GM19035 (cell line): ENCODE measurements at regions not wholly inside any gene's neighbourhood (a gene's known extent, or its start where the extent isn't known, plus 50 kb on each side); places are given as distances from the start of the nearest gene placed in this dataset.
"Not testable (repeated sequence)": the region's sequence is repeated elsewhere in the genome, so short reads cannot be mapped to it uniquely, and the experiment has no call there.

Experiments
- ATAC-seq: cut with Tn5 transposase; IDR thresholded peaks from one replicate; pipeline ENCODE4 v1.9.1; 2021; ENCODE audit not compliant: unreplicated experiment

- no peak for ATAC-seq
Measured at GRCh38 chr13:59425211-59425741, 738.5 kb downstream of the DIAPH3 start.

- no peak for ATAC-seq
Measured at GRCh38 chr13:59435024-59435423, 728.7 kb downstream of the DIAPH3 start.

GRCh38 chr13:59437544-59438301 is 726.0 kb downstream of the DIAPH3 start:
- no peak for ATAC-seq

DNA sequence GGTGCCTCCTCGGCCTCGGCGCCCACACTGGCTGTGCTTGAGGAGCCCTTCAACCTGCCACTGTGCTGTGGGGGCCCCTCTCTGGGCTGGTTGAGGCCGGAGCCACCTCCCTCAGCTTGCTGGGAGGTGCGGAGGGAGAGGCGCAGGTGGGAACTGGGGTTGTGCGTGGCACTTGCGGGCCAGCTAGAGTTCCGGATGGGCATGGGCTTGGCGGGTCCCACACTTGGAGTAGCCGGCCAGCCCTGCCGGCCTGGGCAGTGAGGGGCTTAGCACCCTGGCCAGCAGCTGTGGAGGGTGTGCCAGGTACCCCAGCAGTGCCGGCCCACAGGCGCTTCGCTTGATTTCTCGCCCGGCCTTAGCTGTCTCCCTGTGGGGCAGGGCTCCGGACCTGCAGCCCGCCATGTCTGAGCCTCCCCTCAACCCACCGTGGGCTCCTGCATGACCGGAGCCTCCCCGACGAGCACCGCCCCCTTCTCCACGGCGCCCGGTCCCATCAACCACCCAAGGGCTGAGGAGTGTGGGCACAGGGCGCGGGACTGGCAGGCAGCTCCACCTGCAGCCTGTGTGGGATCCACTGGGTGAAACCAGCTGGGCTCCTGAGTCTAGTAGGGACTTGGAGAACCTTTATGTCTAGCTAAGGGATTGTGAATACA is 723.8 kb downstream of the DIAPH3 start:
- no peak for ATAC-seq

DNA sequence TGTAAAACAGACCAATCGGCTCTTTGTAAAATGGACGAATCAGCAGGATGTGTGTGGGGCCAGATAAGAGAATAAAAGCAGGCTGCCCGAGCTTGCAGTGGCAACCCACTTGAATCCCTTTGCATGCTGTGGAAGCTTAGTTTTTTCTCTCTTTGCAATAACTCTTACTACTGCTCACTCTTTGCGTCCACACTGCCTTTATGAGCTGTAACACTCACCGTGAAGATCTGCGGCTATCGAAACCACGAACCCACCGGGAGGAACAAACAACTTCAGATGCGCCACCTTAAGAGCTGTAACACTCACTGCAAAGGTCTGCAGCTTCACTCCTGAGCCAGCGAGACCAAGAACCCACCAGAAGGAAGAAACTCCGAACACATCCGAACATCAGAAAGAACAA is 722.7 kb downstream of the DIAPH3 start:
- ATAC-seq = not testable (repeated sequence)

DNA sequence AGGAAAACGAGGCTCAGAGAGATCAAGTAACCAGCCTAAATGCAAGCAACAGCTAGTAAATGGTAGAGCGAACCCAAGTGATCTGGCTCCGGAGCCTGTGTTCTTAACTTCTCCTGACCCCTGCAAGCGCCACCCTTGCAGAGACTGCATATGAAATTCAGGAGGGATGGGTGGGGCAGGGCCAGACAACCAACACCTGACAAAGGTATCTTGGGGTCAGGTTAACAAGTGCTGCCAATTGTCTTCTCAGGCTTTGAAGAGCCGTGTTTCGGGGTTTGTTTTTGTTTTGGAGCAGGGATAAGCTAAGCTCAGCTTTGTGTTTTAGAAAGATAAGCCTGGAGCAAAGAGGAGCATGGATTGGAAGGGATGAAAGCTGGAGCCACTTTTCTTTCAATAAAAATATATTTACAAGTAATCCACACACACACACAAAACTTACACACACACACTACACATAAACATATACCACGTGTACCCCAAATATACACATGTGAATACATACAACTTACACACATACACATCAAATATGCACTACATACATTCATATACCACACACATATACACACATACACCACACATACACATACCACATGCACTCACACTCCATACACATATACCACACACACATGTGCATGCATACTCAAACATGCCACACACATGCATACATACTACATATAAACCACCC is 722.0 kb downstream of the DIAPH3 start:
- ATAC-seq = no peak

DNA sequence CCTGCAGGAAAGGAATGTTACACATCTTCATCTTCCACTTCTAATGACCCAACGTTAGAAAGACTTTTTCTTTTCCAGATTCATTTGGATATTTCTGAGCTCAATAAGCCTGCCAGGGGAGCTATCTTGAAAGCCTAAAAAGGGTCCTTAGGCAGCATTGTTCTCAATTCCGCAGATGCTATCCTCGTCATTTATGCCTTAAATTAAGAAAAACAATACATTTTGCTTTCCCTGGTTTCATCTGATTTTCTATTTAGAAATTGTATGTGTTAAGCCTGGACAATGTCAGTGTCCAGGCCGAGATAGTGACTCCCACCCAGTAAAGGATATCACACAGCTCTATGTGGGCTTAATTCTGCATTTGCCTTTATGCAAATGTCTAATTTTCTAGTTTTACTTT is 721.3 kb downstream of the DIAPH3 start:
- ATAC-seq = no peak

DNA sequence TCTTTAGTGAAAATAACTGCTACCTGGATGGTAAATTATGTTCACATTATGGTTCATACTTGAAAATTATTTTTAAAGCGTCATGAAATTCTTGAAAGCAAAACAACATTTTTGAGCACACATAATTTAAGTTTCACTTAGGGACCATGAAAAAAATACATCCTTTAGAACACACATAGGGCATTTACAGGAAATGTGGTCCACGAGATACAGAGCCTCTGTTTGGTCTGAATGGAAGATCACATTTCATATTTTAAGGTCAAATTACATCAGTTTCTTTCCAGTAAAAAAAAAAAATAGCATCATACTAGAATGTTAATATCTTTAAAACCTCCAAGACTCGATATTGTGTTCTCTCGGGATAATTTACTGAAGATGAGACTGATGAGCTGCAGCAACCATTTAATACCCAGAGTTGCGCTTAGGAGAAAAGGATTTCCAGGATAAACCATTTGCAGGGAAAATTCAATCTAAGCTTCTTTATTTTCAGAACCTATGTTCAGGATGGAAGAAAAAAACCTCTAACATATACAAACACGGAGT is 720.7 kb downstream of the DIAPH3 start:
- ATAC-seq = no peak

GRCh38 chr13:59444210-59444857 is 719.4 kb downstream of the DIAPH3 start:
- ATAC-seq = no peak

DNA sequence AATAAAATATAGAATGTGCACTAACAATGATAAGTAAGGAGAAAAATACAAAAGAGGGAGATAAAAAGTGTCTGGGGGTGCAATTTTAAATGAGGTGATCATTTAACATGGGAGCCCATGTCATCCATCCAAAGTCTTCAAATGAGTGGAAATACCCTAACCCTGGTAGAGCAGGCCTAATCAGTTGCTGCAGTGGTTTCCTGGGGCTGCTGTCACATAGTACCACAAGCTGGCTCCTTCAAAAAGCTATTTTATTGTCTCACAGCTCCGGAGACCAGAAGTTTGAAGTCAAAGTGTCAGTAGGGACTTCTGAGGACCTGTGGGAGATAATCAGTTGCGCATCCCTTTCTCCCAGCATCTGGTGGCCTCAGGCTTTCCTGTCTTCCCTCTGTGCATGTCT is 717.9 kb downstream of the DIAPH3 start:
- ATAC-seq = no peak

DNA sequence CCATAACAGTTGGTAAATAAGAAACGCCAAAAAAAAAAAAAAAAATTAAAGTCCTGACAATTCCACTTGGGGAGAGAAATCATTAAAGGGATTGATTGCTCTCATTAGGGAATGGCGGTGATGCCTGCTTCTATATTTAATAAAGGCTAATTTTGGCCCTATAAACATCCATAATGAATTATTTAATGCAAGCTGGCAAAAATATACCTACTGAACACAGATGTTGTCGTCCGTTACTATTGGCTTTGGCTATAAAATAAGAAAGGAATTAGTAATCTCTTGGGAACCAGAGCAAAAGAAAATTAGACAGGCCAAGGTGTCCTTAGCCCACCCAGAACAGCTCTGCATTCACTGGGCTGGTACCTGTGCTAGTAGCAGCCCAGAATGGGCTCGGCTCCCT is 717.3 kb downstream of the DIAPH3 start:
- ATAC-seq = no peak

DNA sequence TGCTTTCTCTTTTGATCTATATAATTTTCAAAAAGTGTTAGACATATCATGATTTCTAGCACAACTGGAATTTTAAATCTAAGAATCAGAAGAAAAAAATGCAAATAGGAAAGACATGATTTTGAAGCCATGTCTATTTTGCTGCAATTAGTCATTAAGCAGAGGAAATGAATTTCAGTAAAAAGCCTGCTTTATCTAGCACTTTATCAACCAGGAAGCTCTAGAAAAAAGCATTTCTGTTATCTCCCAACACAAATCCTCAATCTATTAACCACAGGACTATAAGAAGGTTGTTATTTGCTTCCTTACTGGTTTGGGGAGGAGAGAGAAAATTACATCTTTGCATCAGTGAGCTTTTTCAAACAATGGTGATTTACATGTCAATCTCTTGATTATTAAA is 716.7 kb downstream of the DIAPH3 start:
- no peak for ATAC-seq

GRCh38 chr13:59447846-59448620 is 715.7 kb downstream of the DIAPH3 start:
- no peak for ATAC-seq

DNA sequence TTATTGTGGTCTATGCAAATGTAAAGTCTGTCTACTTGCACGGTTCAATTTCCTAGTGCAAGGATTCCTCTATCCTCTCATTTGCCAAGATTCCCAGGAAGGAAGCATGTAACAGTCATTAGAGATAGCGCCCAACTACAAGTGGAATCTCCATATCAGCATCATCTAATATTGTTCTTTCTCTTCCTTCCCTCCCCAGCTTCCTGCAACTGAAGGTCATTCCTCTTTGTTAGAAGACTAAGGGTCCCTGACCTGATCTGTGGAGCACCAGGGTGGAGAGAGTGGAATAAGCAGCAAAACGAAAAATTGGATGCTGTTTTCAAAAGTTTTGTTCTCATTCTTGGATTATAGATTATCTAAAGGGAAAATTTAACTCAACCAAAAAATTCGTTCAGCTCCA is 714.0 kb downstream of the DIAPH3 start:
- ATAC-seq = no peak

DNA sequence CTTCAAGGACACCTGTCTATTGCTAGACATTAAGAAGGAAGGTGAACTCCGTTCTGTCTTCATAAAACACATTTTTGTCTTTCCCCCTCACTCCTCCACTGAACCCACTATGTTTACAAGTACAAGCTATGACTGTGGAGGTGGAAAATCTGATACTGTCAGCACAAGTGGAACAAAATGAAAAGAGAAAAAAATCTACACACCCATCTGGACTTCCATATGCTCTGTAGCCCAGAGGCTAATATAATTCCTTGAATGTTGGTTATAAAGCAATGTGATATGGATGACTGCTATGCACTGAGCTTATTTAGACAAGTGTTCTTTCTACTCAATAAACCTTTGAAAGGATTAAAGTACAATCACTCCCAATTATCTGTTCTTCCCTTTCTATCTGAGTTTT is 713.5 kb downstream of the DIAPH3 start:
- ATAC-seq = no peak

DNA sequence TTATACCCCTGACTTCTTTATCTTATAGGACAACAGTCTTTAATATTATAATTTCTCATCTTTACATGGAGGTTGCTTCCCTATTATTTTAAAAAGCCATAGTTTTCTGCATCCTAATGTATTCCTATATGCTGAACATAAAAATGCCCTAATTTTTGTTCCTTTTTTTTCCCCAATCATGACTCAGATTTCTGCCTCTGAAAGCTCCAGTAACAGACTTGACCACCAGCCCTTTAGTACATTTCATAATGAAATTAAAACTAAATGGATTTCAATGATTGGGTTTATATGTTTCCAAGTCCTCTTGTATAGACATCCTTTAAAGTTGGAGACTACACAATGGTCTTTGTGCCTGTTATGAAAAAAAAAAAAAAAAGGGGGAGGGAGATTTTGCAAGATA is 712.5 kb downstream of the DIAPH3 start:
- ATAC-seq = no peak

DNA sequence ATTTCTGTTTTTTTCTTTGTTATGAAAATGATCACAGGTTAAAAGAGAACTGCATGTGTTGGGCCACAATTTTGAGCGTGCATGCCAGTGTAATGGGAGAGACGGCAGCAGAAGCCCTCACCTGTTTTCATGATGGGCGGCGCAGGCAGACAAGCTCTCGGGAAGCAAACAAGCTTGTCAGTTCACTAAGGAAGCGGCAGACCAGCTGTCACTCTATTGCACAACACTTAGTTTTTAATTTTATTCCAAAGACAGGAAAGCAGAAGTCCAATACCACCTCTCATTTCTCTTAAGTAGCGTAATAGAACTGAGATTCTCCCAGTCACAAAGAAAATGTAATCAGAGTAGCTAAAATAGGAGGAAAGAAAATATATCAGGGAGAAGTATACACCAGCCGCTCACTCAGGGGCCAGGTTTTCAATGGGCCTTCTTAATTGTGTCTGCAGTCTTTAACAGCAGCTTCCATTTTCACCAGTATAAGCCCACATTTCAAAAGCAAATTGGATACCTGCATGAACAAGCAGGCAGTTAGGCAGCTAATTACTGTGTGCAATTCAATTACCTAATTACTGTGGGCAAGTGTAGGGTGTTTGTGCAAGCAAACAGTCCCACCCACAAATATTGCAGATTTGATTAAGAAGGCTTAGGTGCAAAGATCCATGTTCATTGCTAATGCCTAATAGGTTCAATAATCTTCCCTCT is 711.4 kb downstream of the DIAPH3 start:
- ATAC-seq = no peak

DNA sequence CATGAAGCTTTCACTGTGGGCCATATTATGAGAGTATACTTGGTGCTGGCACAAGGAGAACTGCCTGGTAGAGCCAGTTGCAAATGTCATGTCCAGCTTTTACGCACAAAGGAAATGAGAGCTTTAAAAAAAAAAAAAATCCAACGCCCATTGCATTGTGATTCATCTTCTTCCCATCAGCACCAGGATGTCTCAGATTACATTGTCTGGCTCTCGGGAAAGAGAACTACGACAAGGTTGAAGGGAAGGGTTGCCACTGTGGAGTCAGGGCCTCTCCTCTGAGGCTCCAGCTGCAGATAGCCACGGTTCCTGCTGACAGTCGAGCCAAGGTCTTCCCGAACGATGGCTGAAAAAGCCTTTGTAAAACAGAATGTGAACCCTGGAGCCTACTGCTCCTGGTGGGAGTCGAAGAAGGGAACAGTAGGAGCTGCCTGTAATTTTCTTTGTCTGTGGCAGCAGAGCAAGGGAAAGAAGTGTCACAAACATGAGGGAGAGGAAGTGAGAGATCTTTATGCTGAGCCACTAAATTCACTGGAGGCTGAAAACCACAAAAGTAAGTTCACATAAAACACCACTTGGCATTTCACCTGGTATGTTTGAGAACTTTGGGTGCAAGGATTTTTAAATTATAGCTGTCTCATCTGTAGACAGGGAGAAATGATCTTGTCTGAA is 704.7 kb downstream of the DIAPH3 start:
- ATAC-seq = no peak

GRCh38 chr13:59459972-59460371 is 703.8 kb downstream of the DIAPH3 start:
- no peak for ATAC-seq
